T-helper 2 cell treated with Interferon-gamma antibody and Interleukin-4, amounts not matched to agents 100 ng/mL and 5 ng/mL, for 36 hours (primary cell): ENCODE measurements at regions not wholly inside any gene's neighbourhood (a gene's known extent, or its start where the extent isn't known, plus 50 kb on each side); places are given as distances from the start of the nearest gene placed in this dataset.
"Not testable (repeated sequence)": the region's sequence is repeated elsewhere in the genome, so short reads cannot be mapped to it uniquely, and the experiment has no call there.

Experiments used
- intact Hi-C: fragments of 100-400 bp; cut with micrococcal nuclease; formaldehyde crosslinking; loops from one replicate; pipeline ENCODE4 v1.15.1; 2023

DNA sequence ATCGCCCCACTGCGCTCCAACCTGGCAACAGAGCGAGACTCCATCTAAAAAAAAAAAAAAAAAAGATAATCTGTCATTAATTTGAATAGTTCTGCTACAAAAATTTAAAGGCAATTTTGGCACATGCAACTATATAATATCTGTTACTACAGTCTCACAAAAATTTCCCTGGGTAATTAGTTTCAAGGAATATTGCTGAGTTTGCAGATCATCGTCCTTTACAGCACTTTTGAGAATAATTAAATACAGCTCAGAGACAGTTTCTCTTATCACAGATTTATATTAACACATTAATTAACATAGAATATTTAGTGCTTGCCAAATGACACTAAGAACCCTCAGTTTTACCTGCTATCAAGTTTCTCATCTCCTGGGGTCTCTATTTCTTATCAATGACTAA lies 540.4 kb upstream of the ZNF804A start:
- intact Hi-C loops, result no loop called here

DNA sequence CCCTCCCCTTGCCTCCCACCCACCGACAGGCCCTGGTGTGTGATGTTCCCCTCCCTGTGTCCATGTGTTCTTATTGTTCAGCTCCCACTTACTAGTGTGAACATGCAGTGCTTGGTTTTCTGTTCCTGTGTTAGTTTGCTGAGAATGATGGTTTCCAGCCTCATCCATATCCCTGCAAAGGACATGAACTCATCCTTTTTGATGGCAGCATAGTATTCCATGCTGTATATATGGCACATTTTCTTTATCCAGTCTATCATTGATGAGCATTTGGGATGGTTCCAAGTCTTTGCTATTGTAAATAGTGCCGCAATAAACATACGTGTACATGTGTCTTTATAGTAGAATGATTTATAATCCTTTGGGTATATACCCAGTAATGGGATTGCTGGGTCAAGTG lies 538.1 kb upstream of the ZNF804A start:
- intact Hi-C loops, result not testable (repeated sequence)

DNA sequence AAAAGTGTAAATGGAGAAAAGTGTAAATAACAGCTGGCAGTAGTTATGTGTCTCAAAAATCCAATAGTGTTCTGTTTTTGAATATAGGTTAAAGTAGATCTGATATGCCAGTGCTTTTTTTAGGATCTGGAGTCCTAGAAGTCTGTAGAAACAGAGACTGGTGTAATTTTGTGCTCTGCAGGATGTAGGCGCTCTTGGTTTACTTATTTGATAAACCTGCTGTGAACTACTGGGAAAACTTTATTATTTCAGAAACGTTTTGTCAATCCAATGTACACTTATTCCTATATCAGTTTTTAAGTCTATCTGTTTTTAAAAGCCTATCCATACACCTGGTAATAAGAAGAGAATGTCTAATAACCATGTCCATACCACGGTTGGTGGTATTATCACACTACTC lies 530.8 kb upstream of the ZNF804A start:
- intact Hi-C loops, result no loop called here

DNA sequence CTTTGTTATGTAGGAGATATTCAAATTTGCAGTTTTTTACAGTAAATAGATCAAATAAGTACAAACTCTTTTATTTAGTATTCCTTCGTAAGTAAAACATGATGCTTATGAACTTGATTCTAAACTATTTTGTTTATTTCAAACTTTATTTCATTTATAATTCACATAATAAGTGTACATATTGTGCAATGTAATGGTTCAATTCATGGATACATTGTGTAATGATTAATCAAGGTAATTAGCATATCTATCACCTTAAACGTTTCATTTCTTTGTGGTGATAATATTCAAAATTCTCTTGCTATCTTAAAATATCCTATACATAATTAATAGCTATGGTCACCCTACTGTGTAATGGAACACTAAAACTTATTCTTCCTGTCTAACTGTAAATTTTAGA lies 525.9 kb upstream of the ZNF804A start:
- intact Hi-C loops, result no loop called here

DNA sequence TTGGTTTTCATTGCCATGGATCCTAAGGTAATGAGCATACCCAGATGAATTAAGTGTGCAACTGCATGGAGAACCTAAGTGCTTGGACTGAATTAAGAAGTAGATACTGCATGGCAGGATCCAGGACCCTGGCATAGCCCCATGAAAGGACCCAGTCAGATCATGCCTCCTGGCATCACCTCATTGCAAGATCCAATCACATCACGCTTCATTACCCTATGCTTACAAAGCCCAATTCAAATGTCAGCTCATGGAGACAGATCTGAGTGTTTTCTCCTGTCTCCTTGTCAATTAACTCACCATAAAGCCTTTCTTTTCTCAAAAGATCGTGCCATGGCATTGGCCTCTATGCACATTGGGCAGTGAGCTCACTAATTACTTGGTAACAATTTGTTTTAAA lies 519.8 kb upstream of the ZNF804A start:
- intact Hi-C loops, result no loop called here

DNA sequence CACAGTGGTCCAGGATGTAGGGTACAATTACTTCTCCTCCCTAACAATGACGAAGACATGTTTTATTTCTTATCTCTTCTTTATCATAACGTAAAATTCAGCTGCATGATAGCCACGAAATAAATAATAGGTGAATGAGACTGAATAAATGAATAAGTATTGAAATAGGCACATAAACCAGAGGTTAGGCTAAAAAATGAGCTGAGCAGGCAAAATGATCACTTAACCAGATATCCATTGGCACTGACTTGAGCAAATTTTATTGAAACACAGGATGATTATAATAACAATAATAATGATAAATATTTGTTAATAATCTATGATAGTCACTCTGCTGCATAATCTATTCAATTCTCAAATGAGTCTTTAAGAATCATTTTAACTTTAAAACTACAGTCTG lies 506.9 kb upstream of the ZNF804A start:
- intact Hi-C loops, result no loop called here

DNA sequence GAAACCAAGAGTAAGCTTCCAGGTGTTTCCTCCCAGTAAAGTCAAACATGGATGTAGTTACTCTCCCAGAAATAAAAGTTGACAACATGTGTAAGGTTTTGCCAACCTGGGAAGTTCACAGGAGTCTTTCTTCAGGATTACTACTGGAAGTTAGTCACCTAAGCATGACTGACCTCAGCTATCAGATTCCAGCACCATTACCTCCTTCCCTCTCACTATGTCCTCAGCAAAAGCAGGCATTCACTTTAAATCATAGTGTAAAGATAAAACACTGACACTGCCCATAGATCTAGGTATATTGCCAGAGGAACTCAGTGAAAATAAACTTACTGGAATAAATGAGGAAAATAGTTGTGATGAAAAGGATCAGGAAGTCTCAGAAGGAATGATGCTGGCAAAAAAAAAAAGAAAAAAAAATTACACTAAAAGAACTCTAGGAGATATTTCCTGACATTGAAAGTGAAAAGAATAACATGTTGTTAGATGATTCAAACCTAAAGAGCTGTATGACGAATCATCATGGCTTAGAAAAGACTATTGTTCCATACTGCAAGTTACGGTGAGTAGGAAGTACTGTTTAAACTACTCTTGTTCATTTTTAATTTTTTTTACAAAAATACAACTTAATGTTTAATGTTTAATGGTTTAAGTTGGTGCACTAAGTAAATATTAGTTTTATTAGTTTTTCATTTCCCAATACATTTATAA lies 484.5 kb upstream of the ZNF804A start:
- intact Hi-C loops, result no loop called here

DNA sequence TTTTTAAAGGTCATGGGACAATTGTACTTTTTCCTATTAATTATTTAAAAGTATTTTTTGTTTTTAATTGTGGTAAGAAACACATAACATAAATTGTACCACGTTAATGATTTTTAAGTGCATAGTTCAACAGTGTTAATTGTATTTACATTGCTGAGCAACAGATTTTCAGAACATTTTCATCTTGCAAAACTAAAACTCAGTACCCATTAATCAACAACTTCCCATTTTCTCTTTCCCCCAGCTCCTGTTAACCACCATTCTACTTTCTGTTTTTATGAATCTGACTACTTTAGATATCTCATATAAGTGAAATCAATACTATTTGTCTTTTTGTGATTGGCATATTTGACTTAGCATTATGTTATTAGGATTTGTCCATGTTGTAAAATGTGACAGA lies 483.9 kb upstream of the ZNF804A start:
- intact Hi-C loops, result no loop called here

DNA sequence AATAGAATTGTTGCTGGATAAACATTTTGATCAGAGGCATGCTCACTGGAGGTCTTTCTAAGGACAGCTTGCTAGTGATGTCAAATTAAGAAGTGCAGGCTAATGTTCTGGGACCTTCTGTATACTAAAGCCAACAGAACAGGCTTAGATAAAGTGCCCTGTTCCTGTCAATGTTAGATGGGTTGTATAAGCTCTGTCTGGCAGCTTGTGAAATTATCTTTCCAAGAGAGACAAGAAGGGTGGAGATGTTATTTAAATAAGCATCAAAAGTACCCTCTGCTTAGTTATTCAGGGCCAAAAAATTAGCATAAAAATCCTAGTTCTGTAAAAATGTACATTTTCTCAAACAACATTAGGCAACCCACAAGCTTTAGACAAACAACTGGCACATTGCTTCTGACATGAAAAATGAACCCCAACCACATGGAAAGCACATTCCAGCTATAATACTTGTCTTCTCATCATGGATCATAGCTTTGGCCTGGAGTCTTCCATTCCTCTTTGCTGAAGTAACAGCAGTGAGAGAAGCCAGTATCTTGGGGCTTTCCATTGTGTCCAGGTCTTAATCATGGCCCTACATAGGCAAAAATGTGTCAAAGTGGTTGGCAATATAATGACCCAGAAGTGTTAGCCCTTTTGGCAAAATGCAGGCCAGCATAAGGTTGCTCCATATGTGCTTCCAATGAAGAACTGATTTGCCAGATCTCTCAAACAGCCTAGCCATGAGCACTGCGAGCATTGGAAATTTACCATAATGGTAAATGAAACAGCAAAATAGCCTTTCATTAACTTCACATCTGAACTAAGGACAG lies 478.1 kb upstream of the ZNF804A start:
- intact Hi-C loops, result no loop called here

DNA sequence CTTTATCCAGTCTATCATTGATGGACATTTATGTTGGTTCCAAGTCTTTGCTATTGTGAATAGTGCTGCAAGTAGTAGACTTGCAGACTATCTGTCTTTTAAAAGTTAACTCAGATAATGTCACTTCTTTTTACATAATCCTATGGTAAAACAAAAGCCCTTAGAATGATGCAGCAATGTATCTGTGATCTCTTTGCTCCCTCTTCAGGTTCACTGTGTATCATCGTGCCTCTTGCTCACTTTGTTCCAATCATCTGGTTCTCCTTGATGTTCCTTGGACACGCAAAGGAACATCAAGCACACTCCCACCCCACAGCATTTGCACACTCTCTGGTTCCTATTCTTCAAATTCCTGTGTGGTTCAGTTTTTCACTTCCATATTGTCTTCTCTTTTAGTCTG lies 472.5 kb upstream of the ZNF804A start:
- intact Hi-C loops, result no loop called here

DNA sequence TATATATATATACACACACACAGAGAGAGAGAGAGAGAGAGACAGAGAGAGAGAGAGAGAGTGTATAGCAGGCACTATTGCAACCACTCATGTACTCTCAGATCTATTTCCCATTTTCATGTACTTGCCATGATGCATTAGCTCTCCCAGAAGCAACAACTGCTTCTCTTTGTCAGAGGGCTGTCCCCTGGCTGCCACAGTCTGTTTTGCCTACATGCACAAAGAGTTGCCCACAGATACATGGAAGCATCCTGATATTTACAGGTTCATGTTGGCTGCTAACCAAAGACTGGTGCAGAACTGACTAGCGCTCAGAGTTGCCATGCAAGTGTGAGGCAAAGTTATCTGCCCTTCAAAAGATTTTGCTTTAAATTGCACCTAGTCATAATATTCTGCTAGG lies 469.3 kb upstream of the ZNF804A start:
- intact Hi-C loops, result no loop called here

DNA sequence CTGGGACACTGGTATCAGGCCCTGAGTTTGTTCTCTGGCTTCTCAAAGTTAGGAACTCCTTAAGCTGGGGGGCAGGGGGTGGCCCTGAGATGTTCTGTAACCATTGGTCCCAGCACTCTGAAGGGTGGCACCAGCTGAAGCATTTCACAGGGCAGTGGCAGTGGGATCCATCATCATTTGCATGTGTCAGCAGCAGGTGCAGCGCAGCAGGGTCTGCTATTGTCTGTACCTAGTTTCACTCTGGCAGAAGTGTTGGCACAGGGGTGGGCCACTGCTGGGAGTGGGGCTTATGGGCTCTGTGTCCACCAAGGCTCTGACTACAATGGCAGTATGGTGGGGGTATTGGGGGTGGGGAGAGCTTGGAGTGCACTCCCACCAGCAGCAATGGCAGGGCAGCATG lies 460.4 kb upstream of the ZNF804A start:
- intact Hi-C loops, result no loop called here

DNA sequence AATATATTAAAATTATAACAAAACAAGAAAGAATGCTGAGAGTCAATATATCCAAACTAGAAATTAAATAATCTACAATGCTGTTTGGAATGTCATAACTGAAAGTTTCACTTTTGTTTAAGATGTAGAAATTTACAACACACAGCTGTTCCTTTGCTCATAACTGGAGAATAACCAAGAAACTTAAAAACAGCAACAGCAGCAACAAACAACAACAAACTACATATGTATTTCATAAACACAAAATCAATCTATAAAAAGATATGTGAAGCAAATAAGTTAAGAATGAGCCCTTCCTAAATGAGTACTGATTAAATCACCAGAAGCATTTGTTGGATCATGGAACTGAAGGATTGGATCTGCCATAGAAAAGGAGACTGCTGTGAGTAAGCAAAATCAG lies 456.5 kb upstream of the ZNF804A start:
- intact Hi-C loops, result no loop called here

DNA sequence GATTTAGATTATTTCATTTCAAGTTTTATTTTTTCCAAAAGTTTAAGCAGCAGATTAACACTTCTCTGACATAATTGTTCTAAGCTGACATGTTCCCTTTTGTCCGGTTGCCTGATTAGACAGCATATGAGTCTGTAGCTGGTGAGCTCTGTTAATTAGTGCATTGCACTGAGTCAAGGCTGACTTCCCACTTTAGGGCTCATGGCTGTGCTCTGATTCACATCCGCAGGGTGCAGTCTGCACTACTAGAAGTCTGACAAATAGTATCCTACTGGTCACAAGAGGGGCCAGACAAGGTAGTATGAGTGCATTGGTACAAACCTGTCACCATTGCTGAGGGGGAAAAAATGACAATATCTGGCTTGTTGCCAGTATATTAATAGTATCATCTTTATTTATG lies 443.9 kb upstream of the ZNF804A start:
- intact Hi-C loops, result no loop called here

DNA sequence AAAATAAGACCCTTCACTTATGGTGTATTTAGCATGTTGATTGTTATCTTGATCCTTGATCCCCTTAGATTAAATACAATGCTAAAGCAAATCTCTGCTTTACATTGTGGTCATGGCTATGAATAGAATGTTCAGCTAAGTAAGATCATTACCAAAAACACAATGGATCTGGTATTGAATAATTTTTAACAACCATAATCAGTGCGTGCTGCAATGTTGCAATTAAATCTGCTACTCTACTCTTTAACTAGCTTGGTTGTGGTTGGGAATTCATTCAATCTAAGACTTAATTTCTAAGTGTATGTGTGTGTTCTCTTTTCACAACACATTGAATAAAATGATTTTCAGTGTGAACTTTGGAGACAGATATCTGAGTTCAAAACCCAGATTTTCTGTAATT lies 442.5 kb upstream of the ZNF804A start:
- intact Hi-C loops, result no loop called here

DNA sequence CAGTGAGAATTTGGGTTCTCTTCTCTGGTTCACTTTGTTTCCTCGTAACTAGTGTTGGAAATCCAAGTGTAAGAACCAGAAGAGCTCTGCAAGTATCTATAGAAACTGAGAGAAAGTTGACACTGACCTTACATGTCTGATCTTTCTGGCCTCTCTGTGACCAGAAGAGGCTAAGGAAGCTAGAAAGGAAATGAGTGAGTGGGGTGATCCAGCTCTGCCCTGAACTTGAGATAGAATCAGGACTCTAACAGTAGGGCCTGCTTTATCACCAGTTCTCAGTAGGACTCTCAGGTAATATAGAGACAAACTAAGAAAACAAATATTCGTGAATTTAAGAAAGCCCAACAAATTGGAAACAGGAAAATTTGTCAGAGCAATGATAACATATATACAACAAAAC lies 441.2 kb upstream of the ZNF804A start:
- intact Hi-C loops, result no loop called here

DNA sequence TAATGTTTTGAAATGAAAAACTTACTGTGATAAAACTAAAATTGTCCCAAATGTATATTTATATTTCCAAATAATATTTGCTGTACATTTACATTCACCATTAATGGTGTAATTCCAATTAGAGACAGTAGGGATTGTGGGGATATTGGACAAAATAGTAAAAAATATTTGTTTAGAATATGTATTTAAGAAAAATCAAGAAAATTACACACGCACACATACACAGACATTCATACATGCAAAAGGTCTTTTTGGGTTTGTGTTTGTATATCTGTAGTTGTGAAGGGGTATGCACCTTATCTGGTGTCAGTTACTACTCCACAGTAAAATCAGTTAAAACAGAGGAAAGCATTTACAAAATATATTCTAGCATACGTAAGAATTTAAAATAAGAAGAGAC lies 435.9 kb upstream of the ZNF804A start:
- intact Hi-C loops, result no loop called here

DNA sequence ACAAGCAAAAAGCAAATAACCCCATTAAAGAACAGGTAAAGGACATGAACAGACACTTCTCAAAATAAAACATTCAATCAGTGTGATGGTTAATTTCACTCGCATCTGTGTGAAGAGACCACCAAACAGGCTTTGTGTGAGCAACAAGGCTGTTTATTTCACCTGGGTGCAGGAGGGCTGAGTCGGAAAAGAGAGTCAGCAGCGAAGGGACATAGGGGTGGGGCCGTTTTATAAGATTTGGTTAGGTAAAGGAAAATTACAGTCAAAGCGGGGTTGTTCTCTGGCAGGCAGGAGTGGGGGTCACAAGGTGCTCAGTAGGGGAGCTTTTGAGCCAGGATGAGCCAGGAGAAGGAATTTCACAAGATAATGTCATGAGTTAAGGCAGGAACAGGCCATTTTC lies 429.5 kb upstream of the ZNF804A start:
- intact Hi-C loops, result not testable (repeated sequence)

DNA sequence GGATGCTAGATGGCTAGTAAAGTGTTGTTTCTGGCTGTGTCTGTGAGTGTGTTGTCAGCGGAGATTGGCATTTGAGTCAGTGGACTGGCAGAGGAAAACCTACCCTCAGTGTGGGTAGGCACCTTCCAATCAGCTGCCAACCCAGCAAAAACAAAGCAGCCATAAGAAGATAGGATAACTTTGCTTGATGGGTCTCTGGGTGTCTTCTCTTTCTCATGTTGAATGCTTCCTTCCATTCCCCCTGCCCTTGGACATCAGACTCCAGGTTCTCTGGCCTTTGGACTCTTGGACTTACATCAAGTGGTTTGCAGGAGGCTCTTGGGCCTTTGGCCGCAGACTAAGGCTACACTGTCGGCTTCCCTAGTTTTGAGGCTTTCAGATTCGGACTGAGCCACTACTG lies 429.0 kb upstream of the ZNF804A start:
- intact Hi-C loops, result no loop called here

DNA sequence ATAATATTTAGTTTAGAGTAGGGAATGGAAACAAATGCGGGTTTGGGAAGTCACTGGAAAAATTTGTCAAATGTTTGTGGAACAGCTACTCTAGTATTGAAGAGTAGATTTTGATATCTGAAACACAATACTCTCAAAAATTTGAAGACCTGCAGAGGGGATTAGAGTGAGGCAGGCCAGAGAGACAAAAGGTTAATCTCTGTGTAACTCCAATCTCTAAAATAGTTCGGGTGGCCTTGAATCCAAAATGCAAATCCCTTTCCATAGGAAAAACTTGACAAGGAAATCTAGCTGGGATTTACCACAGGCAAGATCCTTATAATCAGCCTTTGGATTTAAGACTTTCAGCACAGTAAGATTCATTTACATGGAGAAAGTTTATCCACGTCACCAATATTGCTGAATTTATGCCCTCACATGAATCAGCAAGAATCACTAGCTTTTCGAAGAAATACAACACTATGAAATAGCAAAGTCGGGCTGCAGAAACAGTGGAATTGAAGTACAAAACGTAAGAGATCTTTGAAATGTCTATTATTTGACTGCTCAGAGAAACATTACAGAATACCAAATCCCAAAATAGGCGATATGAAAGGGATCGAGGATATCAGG lies 423.7 kb upstream of the ZNF804A start:
- intact Hi-C loops, result no loop called here

DNA sequence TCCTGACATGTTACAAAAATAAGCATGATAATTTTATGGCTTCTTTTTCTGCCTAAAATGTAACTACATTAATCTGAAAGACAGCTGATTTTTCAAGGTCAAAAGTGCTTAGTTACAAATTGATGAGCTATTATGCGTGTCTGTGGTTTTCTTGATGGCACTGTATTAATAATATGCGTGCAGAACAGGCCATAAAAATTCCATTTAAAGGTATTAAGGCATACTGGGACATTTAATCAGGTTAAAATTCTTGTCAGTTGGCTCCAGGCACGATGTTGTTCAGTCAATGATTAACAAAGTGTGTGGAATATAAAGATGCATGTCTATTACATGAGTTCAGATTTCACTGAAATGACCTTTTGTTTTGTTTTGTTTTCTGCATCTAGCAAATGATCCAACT lies 420.1 kb upstream of the ZNF804A start:
- intact Hi-C loops, result no loop called here

DNA sequence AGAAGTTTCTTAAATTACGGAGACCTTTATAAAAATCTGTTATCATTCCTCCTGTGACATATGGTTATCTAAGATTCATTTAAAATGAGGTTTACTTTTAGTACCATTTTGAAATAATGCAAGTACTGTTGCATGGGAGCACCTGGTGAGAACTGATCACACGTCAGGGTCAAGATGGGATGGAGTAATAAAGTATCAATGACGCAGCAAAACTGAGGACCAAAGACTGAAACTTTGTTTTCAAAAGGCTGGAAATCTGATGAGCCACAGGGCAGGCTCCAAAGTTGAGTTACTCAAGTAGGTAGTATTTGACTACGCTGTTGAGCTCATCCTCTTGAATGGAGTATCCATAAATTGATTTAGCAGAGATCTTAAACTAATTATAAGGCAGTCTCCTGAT lies 411.9 kb upstream of the ZNF804A start:
- intact Hi-C loops, result no loop called here
